Immature natural killer cell (primary cell): ENCODE measurements at regions not wholly inside any gene's neighbourhood (a gene's known extent, or its start where the extent isn't known, plus 50 kb on each side); places are given as distances from the start of the nearest gene placed in this dataset.
"Not testable (repeated sequence)": the region's sequence is repeated elsewhere in the genome, so short reads cannot be mapped to it uniquely, and the experiment has no call there.

Experiments used
- DNase-seq, 3 donors: peaks; one replicate each; pipeline ENCODE4 v3.0.0; 2022; ENCODE audit warnings: mixed read lengths in 1 of 3
- H3K27ac Mint-ChIP-seq, 6 donors: one replicate each; pipeline ENCODE4 v1.8.0; 2020; ENCODE audit warnings: mixed read lengths in 6 of 6, mild to moderate bottlenecking in 5 of 6, inconsistent platforms in 4 of 6, moderate library complexity in 3 of 6
- H3K27me3 Mint-ChIP-seq, 3 donors: one replicate each; pipeline ENCODE4 v1.8.0; 2020 to 2021; ENCODE audit warnings: low read depth in 3 of 3, mild to moderate bottlenecking in 3 of 3, mixed read lengths in 3 of 3, moderate library complexity in 3 of 3, inconsistent platforms in 1 of 3
- H3K36me3 Mint-ChIP-seq, 3 donors: one replicate each; pipeline ENCODE4 v1.8.0; 2020; ENCODE audit warnings: mixed read lengths in 3 of 3, inconsistent platforms in 2 of 3, mild to moderate bottlenecking in 2 of 3
- H3K4me1 Mint-ChIP-seq, 2 donors: one replicate each; pipeline ENCODE4 v1.8.0; 2020; ENCODE audit warnings: inconsistent platforms in 2 of 2, mild to moderate bottlenecking in 2 of 2, mixed read lengths in 2 of 2, moderate library complexity in 1 of 2
- H3K4me3 Mint-ChIP-seq, 5 donors: one replicate each; pipeline ENCODE4 v1.8.0; 2020; ENCODE audit warnings: mild to moderate bottlenecking in 5 of 5, mixed read lengths in 5 of 5, inconsistent platforms in 3 of 5, moderate library complexity in 3 of 5
- H3K9me3 Mint-ChIP-seq, 6 donors: one replicate each; pipeline ENCODE4 v1.8.0; 2020; ENCODE audit warnings: mild to moderate bottlenecking in 6 of 6, mixed read lengths in 6 of 6, inconsistent platforms in 4 of 6, moderate library complexity in 3 of 6

GRCh38 chr10:30172091-30172490, 112.7 kb upstream of the JCAD start:
- Mint-ChIP-seq H3K9me3 (no peaks in the 10 kb centered on the region), H3K4me1 (no peaks in the 10 kb centered on the region), H3K27ac (no peak overlapping the region), H3K27me3 (peaks cover 0 to 11% (median under 1%) of the 10 kb centered on the region in 3 donors), H3K36me3 (peaks cover 0 to 3% (median 0%) of the 10 kb centered on the region in 3 donors), H3K4me3 (no peak overlapping the region)
- DNase-seq: no peak

- no peak overlapping the region for H3K27ac Mint-ChIP-seq
- peaks cover 0 to 3% (median 0%) of the 10 kb centered on the region in 3 donors for H3K36me3 Mint-ChIP-seq
- H3K9me3 Mint-ChIP-seq: peaks cover 0 to under 1% (median 0%) of the 10 kb centered on the region in 6 donors
- H3K4me1 Mint-ChIP-seq: no peaks in the 10 kb centered on the region
- DNase-seq: no peak
- peaks cover 0 to 13% (median 0%) of the 10 kb centered on the region in 3 donors for H3K27me3 Mint-ChIP-seq
- H3K4me3 Mint-ChIP-seq: no peak overlapping the region
These were observed 112.2 kb upstream of the JCAD start for GRCh38 chr10:30171601-30172000.

- H3K27me3 Mint-ChIP-seq: peaks cover 0 to 11% (median 0%) of the 10 kb centered on the region in 3 donors
- peaks cover 0 to 2% (median 0%) of the 10 kb centered on the region in 6 donors for H3K9me3 Mint-ChIP-seq
- peaks cover 0 to 3% (median 0%) of the 10 kb centered on the region in 3 donors for H3K36me3 Mint-ChIP-seq
- no peak for DNase-seq
- H3K4me3 Mint-ChIP-seq: no peak overlapping the region
- no peaks in the 10 kb centered on the region for H3K4me1 Mint-ChIP-seq
- H3K27ac Mint-ChIP-seq: no peak overlapping the region
These were observed 111.4 kb upstream of the JCAD start for GRCh38 chr10:30170814-30171213.

GRCh38 chr10:30170146-30170545, 110.8 kb upstream of the JCAD start:
- no peak overlapping the region for H3K4me3 Mint-ChIP-seq
- peaks cover 0 to 2% (median 0%) of the 10 kb centered on the region in 6 donors for H3K9me3 Mint-ChIP-seq
- no peaks in the 10 kb centered on the region for H3K4me1 Mint-ChIP-seq
- peaks cover 0 to 11% (median 0%) of the 10 kb centered on the region in 3 donors for H3K27me3 Mint-ChIP-seq
- peaks cover 0 to 3% (median 0%) of the 10 kb centered on the region in 3 donors for H3K36me3 Mint-ChIP-seq
- no peak for DNase-seq
- H3K27ac Mint-ChIP-seq: no peak overlapping the region

GRCh38 chr10:30169342-30169741, 110.0 kb upstream of the JCAD start:
- Mint-ChIP-seq H3K27ac (no peak overlapping the region), H3K36me3 (peaks cover 0 to 3% (median 0%) of the 10 kb centered on the region in 3 donors), H3K4me3 (no peak overlapping the region), H3K27me3 (peaks cover 0 to 13% (median 0%) of the 10 kb centered on the region in 3 donors), H3K9me3 (peaks cover 0 to 2% (median 0%) of the 10 kb centered on the region in 6 donors), H3K4me1 (peaks cover 0 to under 1% of the 10 kb centered on the region in 2 donors)
- DNase-seq: no peak

GRCh38 chr10:30166929-30167328, 107.5 kb upstream of the JCAD start:
- H3K27ac Mint-ChIP-seq: no peak overlapping the region
- no peak for DNase-seq
- H3K27me3 Mint-ChIP-seq: peaks cover 0 to 27% (median 2%) of the 10 kb centered on the region in 3 donors
- H3K36me3 Mint-ChIP-seq: peaks cover 0 to 3% (median 0%) of the 10 kb centered on the region in 3 donors
- H3K4me3 Mint-ChIP-seq: no peak overlapping the region
- peaks cover 7 to 12% of the 10 kb centered on the region in 2 donors for H3K4me1 Mint-ChIP-seq
- H3K9me3 Mint-ChIP-seq: peaks cover 0 to 2% (median 0%) of the 10 kb centered on the region in 6 donors

- H3K27ac Mint-ChIP-seq, DNase-seq, H3K9me3 Mint-ChIP-seq, H3K36me3 Mint-ChIP-seq: not testable (repeated sequence)
- Mint-ChIP-seq H3K4me1 (peaks cover 7 to 12% of the 10 kb centered on the region in 2 donors), H3K4me3 (peak overlapping the region; percentile 45 to 83 (median 65)), H3K27me3 (peaks cover 0 to 37% (median 8%) of the 10 kb centered on the region in 3 donors)
These were observed 104.0 kb upstream of the JCAD start for GRCh38 chr10:30163410-30163809.

GRCh38 chr10:30162796-30163195, 103.4 kb upstream of the JCAD start:
- H3K27ac Mint-ChIP-seq, H3K9me3 Mint-ChIP-seq, DNase-seq, H3K4me3 Mint-ChIP-seq, H3K36me3 Mint-ChIP-seq: not testable (repeated sequence)
- peaks cover 0 to 34% (median 8%) of the 10 kb centered on the region in 3 donors for H3K27me3 Mint-ChIP-seq
- peaks cover 7 to 12% of the 10 kb centered on the region in 2 donors for H3K4me1 Mint-ChIP-seq

GRCh38 chr10:30160271-30160982, 101.0 kb upstream of the JCAD start:
- no peak for DNase-seq
- no peaks in the 10 kb centered on the region for H3K36me3 Mint-ChIP-seq
- H3K9me3 Mint-ChIP-seq: no peaks in the 10 kb centered on the region
- no peak overlapping the region for H3K27ac Mint-ChIP-seq
- H3K4me3 Mint-ChIP-seq: no peak overlapping the region
- peaks cover 0 to 29% (median 8%) of the 10 kb centered on the region in 3 donors for H3K27me3 Mint-ChIP-seq
- peaks cover 7 to 12% of the 10 kb centered on the region in 2 donors for H3K4me1 Mint-ChIP-seq

- DNase-seq, H3K27ac Mint-ChIP-seq, H3K36me3 Mint-ChIP-seq, H3K4me3 Mint-ChIP-seq, H3K9me3 Mint-ChIP-seq: not testable (repeated sequence)
- peaks cover 0 to 33% (median 8%) of the 10 kb centered on the region in 3 donors for H3K27me3 Mint-ChIP-seq
- peaks cover 7 to 12% of the 10 kb centered on the region in 2 donors for H3K4me1 Mint-ChIP-seq
These were observed 100.2 kb upstream of the JCAD start for GRCh38 chr10:30159614-30160013.

GRCh38 chr10:30158325-30158960, 99.1 kb upstream of the JCAD start:
- Mint-ChIP-seq H3K4me3 (no peak overlapping the region), H3K36me3 (no peaks in the 10 kb centered on the region), H3K27ac (no peak overlapping the region), H3K9me3 (no peaks in the 10 kb centered on the region), H3K27me3 (peaks cover 1 to 29% (median 6%) of the 10 kb centered on the region in 3 donors), H3K4me1 (peaks cover 2 to 3% of the 10 kb centered on the region in 2 donors)
- DNase-seq: no peak

- H3K36me3 Mint-ChIP-seq: no peaks in the 10 kb centered on the region
These were observed 96.0 kb upstream of the JCAD start for GRCh38 chr10:30155401-30155800.

GRCh38 chr10:30154561-30154960, 95.2 kb upstream of the JCAD start:
- Mint-ChIP-seq H3K27ac (no peak overlapping the region), H3K9me3 (peaks cover 0 to 2% (median 0%) of the 10 kb centered on the region in 6 donors), H3K36me3 (no peaks in the 10 kb centered on the region), H3K27me3 (peaks cover 4 to 15% (median 7%) of the 10 kb centered on the region in 3 donors), H3K4me3 (no peak overlapping the region), H3K4me1 (no peaks in the 10 kb centered on the region)
- DNase-seq: no peak

More at GRCh38 chr10:30155401-30155800, 96.0 kb upstream of the JCAD start:
- Mint-ChIP-seq H3K9me3 (peaks cover 0 to 2% (median 0%) of the 10 kb centered on the region in 6 donors), H3K4me1 (no peaks in the 10 kb centered on the region), H3K4me3 (no peak overlapping the region), H3K27me3 (peaks cover 2 to 17% (median 5%) of the 10 kb centered on the region in 3 donors), H3K27ac (no peak overlapping the region)
- no peak for DNase-seq

GRCh38 chr10:30154126-30154525, 94.7 kb upstream of the JCAD start:
- DNase-seq: no peak
- no peaks in the 10 kb centered on the region for H3K36me3 Mint-ChIP-seq
- no peak overlapping the region for H3K4me3 Mint-ChIP-seq
- no peak overlapping the region for H3K27ac Mint-ChIP-seq
- peaks cover 5 to 17% (median 6%) of the 10 kb centered on the region in 3 donors for H3K27me3 Mint-ChIP-seq
- no peaks in the 10 kb centered on the region for H3K4me1 Mint-ChIP-seq
- peaks cover 0 to 2% (median 0%) of the 10 kb centered on the region in 6 donors for H3K9me3 Mint-ChIP-seq
